Caki2 (cell line): ENCODE measurements at regions not wholly inside any gene's neighbourhood (a gene's known extent, or its start where the extent isn't known, plus 50 kb on each side); places are given as distances from the start of the nearest gene placed in this dataset.

Experiments
- DNase-seq: peaks from one replicate; pipeline ENCODE4 v3.0.0-alpha.2; 2015; ENCODE audit warnings: low read depth
- in situ Hi-C: cut with HindIII; loops from 2 replicates; pipeline ENCODE4 v1.10.0; 2016; ENCODE audit warnings: low sequenced_read_pairs, low pct_unique_long_range_greater_than_20kb, mixed read lengths

GRCh38 chr4:20430259-20430941 lies 178.7 kb downstream of the SLIT2 start:
- DNase-seq, result no peak
- in situ Hi-C loops, result no loop called here

- in situ Hi-C loops, result no loop called here
- DNase-seq, result no peak
These were observed 179.8 kb downstream of the SLIT2 start for GRCh38 chr4:20431543-20431951.

- in situ Hi-C loops, result no loop called here
- no peak for DNase-seq
These were observed 180.4 kb downstream of the SLIT2 start for GRCh38 chr4:20432088-20432487.

GRCh38 chr4:20433097-20433705 lies 181.5 kb downstream of the SLIT2 start:
- DNase-seq, result peak; percentile 45
- in situ Hi-C loops, result no loop called here

- DNase-seq, result no peak
- in situ Hi-C loops, result no loop called here
These were observed 188.5 kb downstream of the SLIT2 start for GRCh38 chr4:20440170-20440569.

- DNase-seq, result peak; percentile 50
- in situ Hi-C loops, result no loop called here
These were observed 191.5 kb downstream of the SLIT2 start for GRCh38 chr4:20443015-20443805.

- DNase-seq, result no peak
- in situ Hi-C loops, result no loop called here
These were observed 193.1 kb downstream of the SLIT2 start for GRCh38 chr4:20444599-20445337.

GRCh38 chr4:20445933-20446723 lies 194.4 kb downstream of the SLIT2 start:
- no peak for DNase-seq
- in situ Hi-C loops, result no loop called here

- in situ Hi-C loops, result no loop called here
- DNase-seq, result no peak
These were observed 195.4 kb downstream of the SLIT2 start for GRCh38 chr4:20447103-20447502.

- no peak for DNase-seq
- in situ Hi-C loops, result no loop called here
These were observed 200.3 kb downstream of the SLIT2 start for GRCh38 chr4:20451986-20452385.

- no peak for DNase-seq
- in situ Hi-C loops, result no loop called here
These were observed 202.8 kb downstream of the SLIT2 start for GRCh38 chr4:20454515-20454914.

GRCh38 chr4:20456407-20456806 lies 204.7 kb downstream of the SLIT2 start:
- peak; percentile 26 for DNase-seq
- in situ Hi-C loops, result no loop called here

- no peak for DNase-seq
- in situ Hi-C loops, result no loop called here
These were observed 210.9 kb downstream of the SLIT2 start for GRCh38 chr4:20462426-20463175.

GRCh38 chr4:20463176-20463430 lies 211.4 kb downstream of the SLIT2 start:
- in situ Hi-C loops, result no loop called here
- DNase-seq, result no peak

GRCh38 chr4:20464381-20464780 lies 212.7 kb downstream of the SLIT2 start:
- DNase-seq, result peak; percentile 55
- in situ Hi-C loops, result no loop called here

- in situ Hi-C loops, result no loop called here
- peak; percentile 8 for DNase-seq
These were observed 222.4 kb downstream of the SLIT2 start for GRCh38 chr4:20474119-20474518.

- DNase-seq, result no peak
- in situ Hi-C loops, result no loop called here
These were observed 221.8 kb upstream of the PACRGL start for GRCh38 chr4:20478412-20478811.
